Uterus (tissue), 3 donors: ENCODE measurements at regions not wholly inside any gene's neighbourhood (a gene's known extent, or its start where the extent isn't known, plus 50 kb on each side); places are given as distances from the start of the nearest gene placed in this dataset.
"Not testable (repeated sequence)": the region's sequence is repeated elsewhere in the genome, so short reads cannot be mapped to it uniquely, and the experiment has no call there.

Experiments
- DNase-seq, 2 donors: peaks; one replicate each; pipeline ENCODE4 v3.0.0-alpha.2; 2019 to 2020
- H3K27ac ChIP-seq, 2 donors: fragments of 200-600 bp; sonication (generic); 1 replicate in 1 of 2; 2 replicates in 1 of 2; pipeline ENCODE4 v1.5.1; 2016 to 2018
- H3K27me3 ChIP-seq, 2 donors: fragments of 200-600 bp; sonication (generic); one replicate each; pipeline ENCODE4 v1.5.1; 2018 to 2019; ENCODE audit warnings: control low read depth in 1 of 2
- H3K36me3 ChIP-seq, 2 donors: fragments of 200-600 bp; sonication (generic); one replicate each; pipeline ENCODE4 v1.5.1; 2019; ENCODE audit warnings: control low read depth in 1 of 2
- H3K4me1 ChIP-seq, 2 donors: fragments of 200-600 bp; sonication (generic); one replicate each; pipeline ENCODE4 v1.5.1; 2018 to 2019; ENCODE audit warnings: control low read depth in 1 of 2
- H3K4me3 ChIP-seq, 2 donors: fragments of 200-600 bp; sonication (generic); 1 replicate in 1 of 2; 2 replicates in 1 of 2; pipeline ENCODE4 v1.5.1; 2018 to 2019; ENCODE audit warnings: mild to moderate bottlenecking in 1 of 2
- H3K9me3 ChIP-seq, 2 donors: fragments of 200-600 bp; sonication (generic); one replicate each; pipeline ENCODE4 v1.5.1; 2019; ENCODE audit warnings: control low read depth in 1 of 2
- CTCF ChIP-seq, 4 experiments: fragments of 200-600 bp in 2 of 4; fragments of 450-650 bp in 2 of 4; sonication (generic) in 2 of 4; IDR thresholded peaks; one replicate each; pipeline ENCODE4 v1.5.1; 2016 to 2019; ENCODE audit warnings: antibody characterized with exemption in 4 of 4, mild to moderate bottlenecking in 2 of 4, moderate library complexity in 1 of 4
- POLR2A ChIP-seq, 2 donors: fragments of 450-650 bp; IDR thresholded peaks; one replicate each; pipeline ENCODE4 v1.6.1; 2016; ENCODE audit warnings: antibody characterized with exemption in 2 of 2, mild to moderate bottlenecking in 1 of 2, moderate library complexity in 1 of 2
- intact Hi-C: fragments of 100-400 bp; cut with DNase I; formaldehyde crosslinking; loops from one replicate; pipeline ENCODE4 v1.15.1; 2023; ENCODE audit warnings: low total_unique reads
- donor health status: DM: yes; HTN: yes; CAD: no.

DNA sequence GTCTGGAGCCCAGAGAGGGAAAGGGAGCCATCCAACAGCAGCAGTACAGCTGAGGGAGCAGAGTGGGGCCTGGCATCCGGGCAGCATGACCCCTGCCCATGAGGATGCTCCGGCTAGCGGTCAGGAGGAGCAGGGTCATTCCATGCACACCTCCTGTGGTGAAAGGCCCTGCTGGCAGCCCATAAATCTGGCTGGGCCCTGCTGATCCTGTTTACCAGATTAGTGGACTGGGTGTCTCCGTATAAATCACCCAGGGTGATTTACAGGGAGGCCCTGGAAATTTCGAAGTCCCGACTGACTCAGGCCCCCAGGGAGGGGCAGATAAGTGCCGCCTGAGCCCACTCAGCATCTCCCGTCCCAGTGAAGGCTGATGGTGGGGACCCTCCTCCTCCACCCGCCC is 117.6 kb upstream of the HAND1 start:
- H3K36me3 ChIP-seq: no peaks in the 10 kb centered on the region
- H3K4me1 ChIP-seq: no peaks in the 10 kb centered on the region
- H3K27ac ChIP-seq: no peak overlapping the region
- no peak for TF ChIP-seq CTCF (IDR thresholded peaks at IDR 0.05)
- no peak for DNase-seq
- intact Hi-C loops: no loop called here
- H3K9me3 ChIP-seq: no peaks in the 10 kb centered on the region
- H3K4me3 ChIP-seq: no peak overlapping the region
- H3K27me3 ChIP-seq: no peaks in the 10 kb centered on the region

GRCh38 chr5:154593796-154594195 is 115.8 kb upstream of the HAND1 start:
- Histone ChIP-seq H3K36me3 (no peaks in the 10 kb centered on the region), H3K27me3 (no peaks in the 10 kb centered on the region), H3K9me3 (no peaks in the 10 kb centered on the region), H3K4me1 (no peaks in the 10 kb centered on the region), H3K4me3 (no peak overlapping the region), H3K27ac (no peak overlapping the region)
- DNase-seq: no peak
- no peak for TF ChIP-seq CTCF (IDR thresholded peaks at IDR 0.05)
- no peak for TF ChIP-seq POLR2A (IDR thresholded peaks at IDR 0.05)
- intact Hi-C loops: no loop called here

GRCh38 chr5:154593071-154593470 is 115.0 kb upstream of the HAND1 start:
- Histone ChIP-seq H3K27me3 (no peaks in the 10 kb centered on the region), H3K9me3 (no peaks in the 10 kb centered on the region), H3K27ac (no peak overlapping the region), H3K4me1 (no peaks in the 10 kb centered on the region), H3K36me3 (no peaks in the 10 kb centered on the region), H3K4me3 (no peak overlapping the region)
- intact Hi-C loops: no loop called here
- TF ChIP-seq POLR2A (IDR thresholded peaks at IDR 0.05) (no peak), CTCF (IDR thresholded peaks at IDR 0.05) (no peak)
- no peak for DNase-seq

DNA sequence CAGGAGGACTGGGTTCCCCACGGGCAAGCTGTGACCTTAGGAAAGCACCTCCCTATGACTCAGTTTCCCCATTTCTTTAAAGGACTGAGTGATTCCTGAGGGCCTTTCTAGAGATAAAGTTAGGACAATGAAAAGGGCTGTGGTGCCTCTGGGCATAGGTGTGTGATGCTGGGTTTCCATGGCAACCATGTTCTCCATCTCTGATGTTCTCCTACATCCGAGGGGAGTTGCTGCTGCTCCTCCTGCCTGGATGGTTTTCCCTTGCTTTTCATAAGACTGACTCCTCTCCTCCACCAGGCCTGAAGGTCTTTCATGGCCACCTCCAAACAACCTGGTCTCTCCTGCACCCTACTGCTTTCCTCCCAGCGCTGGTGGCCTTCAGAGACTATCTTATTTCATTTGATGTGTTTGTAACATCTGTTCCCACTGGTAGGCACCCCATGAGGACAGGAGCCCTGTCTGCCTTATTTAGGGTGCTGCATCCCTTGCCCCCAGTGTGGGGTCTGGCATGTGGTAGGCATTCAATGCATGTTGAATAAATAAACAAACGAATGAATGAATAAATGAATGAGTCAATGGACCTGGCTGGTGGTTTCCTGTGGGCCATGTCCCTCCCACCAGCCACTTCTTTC is 112.2 kb upstream of the HAND1 start:
- no peaks in the 10 kb centered on the region for H3K9me3 ChIP-seq
- H3K27ac ChIP-seq: no peak overlapping the region
- no peak for TF ChIP-seq POLR2A (IDR thresholded peaks at IDR 0.05)
- no peak for TF ChIP-seq CTCF (IDR thresholded peaks at IDR 0.05)
- H3K4me3 ChIP-seq: no peak overlapping the region
- no peaks in the 10 kb centered on the region for H3K36me3 ChIP-seq
- intact Hi-C loops: no loop called here
- no peak for DNase-seq
- no peaks in the 10 kb centered on the region for H3K4me1 ChIP-seq
- no peaks in the 10 kb centered on the region for H3K27me3 ChIP-seq

GRCh38 chr5:154589511-154589910 is 111.5 kb upstream of the HAND1 start:
- DNase-seq: no peak
- H3K36me3 ChIP-seq: no peaks in the 10 kb centered on the region
- H3K4me3 ChIP-seq: no peak overlapping the region
- no peaks in the 10 kb centered on the region for H3K27me3 ChIP-seq
- no peaks in the 10 kb centered on the region for H3K9me3 ChIP-seq
- TF ChIP-seq POLR2A (IDR thresholded peaks at IDR 0.05): no peak
- no peak for TF ChIP-seq CTCF (IDR thresholded peaks at IDR 0.05)
- H3K4me1 ChIP-seq: no peaks in the 10 kb centered on the region
- no peak overlapping the region for H3K27ac ChIP-seq
- intact Hi-C loops: no loop called here

DNA sequence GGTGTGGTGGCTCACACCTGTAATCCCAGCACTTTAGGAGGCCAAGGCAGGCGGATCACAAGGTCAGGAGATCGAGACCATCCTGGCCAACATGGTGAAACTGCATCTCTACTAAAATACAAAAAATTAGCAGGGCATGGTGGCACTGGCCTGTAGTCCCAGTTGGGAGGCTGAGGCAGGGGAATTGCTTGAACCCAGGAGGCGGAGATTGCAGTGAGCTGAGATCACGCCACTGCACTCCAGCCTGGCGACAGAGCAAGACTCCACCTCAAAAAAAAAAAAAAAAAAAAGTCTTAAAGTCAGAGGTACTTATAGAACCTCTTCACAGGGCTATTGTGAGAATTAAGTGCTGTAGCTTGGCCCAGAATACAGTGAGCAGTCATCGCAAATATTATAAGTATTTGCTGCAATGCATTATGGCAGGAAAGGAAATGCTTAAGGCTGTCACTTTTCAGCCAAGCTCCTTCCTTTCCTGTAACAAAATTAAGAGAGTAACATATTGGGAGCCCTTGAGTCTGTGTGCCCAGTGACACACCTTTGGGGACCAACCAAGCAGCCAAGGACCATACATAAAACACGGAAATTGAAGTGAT is 110.9 kb upstream of the HAND1 start:
- H3K4me1 ChIP-seq, H3K27me3 ChIP-seq, DNase-seq, H3K9me3 ChIP-seq, H3K36me3 ChIP-seq, intact Hi-C loops, H3K4me3 ChIP-seq, H3K27ac ChIP-seq: not testable (repeated sequence)
